ENCODE measurements at regions not wholly inside any gene's neighbourhood (a gene's known extent, or its start where the extent isn't known, plus 50 kb on each side); places are given as distances from the start of the nearest gene placed in this dataset.
"Not testable (repeated sequence)": the region's sequence is repeated elsewhere in the genome, so short reads cannot be mapped to it uniquely, and the experiment has no call there.

GRCh38 chr1:194858811-194859480 lies 1672.5 kb upstream of the B3GALT2 start:
- DNase-seq = not testable (repeated sequence)

DNA sequence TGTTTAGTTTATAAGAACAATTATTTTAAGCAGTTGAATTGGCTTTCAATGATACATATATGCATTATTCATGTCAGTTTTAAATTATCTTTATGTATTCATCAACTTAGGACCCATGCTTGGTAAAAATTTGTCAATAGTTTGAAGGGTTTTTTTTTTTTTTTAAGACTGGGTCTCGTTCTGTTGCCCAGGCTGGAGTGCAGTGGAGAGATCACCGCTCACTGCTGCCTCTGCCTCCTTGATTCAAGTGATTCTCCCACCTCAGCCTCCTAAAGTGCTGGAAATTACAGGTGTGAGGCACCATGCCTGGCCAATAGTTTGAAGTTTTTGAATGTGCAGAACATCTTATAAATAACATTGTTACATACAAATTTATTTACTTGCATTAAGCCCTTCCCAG lies 1671.0 kb upstream of the B3GALT2 start:
- DNase-seq = no peak

DNA sequence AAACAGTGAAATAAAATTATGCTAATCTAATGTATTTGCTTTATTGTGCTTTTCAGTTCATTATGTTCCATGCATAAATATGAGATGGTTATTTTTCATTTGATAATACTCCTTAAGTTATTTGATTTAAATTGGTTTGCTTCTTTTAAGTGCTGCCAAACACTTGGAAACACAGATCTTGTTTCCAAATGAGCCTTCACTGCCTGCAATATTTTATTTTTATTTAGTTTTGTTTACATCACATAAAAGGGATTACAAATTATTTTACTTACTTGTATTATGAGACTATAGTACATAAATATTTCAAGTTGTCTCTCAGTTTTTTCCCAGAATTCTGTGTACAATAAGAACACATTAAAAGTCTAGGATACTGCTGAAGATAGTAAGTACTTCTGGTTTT lies 1662.4 kb upstream of the B3GALT2 start:
- no peak for DNase-seq

GRCh38 chr1:194846488-194846887 lies 1660.1 kb upstream of the B3GALT2 start:
- no peak for DNase-seq

GRCh38 chr1:194843077-194843476 lies 1656.7 kb upstream of the B3GALT2 start:
- no peak for DNase-seq

- DNase-seq = peak; percentile 20
Observed at GRCh38 chr1:194833111-194833510, 1646.7 kb upstream of the B3GALT2 start.

- DNase-seq = not testable (repeated sequence)
Observed at GRCh38 chr1:194831595-194831994, 1645.2 kb upstream of the B3GALT2 start.

GRCh38 chr1:194830387-194830786 lies 1644.0 kb upstream of the B3GALT2 start:
- no peak for DNase-seq

- DNase-seq = no peak
Observed at GRCh38 chr1:194829492-194829891, 1643.1 kb upstream of the B3GALT2 start.

DNA sequence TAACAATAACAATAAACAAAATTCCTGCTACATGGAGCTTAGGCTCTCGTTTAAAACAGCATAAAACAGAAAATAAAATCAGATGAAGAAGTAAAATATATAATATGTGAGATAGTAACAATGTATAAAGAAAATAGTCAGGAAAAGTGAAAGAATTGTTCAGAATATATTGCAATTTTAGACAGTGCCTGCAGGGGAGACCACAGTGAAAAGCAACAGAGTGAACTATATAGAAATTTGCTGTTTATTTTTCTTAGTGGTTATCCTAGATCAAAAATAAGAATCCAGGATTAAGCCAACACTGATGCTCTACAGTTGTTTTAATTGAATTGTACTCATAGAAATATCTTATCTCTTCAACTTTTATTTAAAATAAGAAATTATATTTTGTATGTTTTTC lies 1639.0 kb upstream of the B3GALT2 start:
- DNase-seq = no peak

- DNase-seq = no peak
Observed at GRCh38 chr1:194821091-194821490, 1634.7 kb upstream of the B3GALT2 start.

DNA sequence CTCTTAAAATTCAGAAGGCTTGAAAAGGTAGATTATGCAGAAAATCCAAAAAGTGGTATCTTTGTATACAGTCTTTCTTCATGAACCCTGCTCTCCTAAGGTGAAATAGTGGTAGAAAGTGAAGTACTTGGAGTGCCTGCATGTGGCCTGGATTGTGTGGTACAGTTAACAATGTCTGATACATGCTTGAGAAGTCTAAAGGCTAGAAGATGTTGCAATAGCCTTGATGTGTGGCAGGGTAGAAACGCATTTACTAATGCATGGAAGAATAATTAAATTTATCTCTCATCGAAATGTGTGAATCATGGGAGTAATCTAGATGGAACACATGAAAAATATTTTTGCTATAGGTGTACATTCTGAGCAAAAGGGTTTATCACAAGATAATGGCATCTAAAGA lies 1632.3 kb upstream of the B3GALT2 start:
- DNase-seq = no peak

DNA sequence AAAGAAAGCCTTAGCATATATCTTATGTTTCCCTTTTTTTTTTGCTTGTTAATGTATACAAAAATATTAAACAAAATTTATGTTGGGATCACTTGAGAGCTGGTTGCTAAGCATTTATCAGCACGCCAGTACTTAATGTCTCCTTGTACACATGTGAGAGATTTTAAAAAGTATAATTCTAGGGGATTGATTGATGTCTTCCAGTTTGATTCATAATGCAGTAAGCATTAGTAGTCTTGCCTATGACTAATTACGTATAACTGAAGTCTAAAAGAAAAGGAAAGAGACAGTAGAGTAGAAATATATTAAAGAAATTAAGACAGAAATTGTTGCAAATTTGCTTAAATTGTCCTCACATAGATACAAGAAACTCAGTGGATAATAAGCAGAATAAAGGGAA lies 1630.4 kb upstream of the B3GALT2 start:
- DNase-seq = no peak

DNA sequence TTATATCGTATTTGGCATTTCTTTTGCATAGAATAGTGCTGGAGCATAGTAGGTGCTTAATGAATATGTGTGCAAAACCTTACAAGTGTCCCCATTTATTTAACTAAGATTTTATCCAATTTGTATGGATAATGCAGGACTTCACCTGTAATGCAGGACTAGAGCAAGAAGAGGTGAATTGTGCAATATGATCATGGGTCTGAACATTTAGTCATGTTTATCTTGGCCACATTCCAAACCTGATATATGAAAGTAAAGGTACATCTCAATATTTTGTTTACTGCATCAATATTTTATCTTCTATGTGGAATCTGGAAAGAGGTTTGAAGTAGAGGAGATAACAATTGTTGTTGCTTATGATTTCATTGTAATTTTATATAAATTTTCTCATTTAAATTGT lies 1626.7 kb upstream of the B3GALT2 start:
- DNase-seq = peak; percentile 68

GRCh38 chr1:194809665-194810064 lies 1623.3 kb upstream of the B3GALT2 start:
- DNase-seq = no peak

DNA sequence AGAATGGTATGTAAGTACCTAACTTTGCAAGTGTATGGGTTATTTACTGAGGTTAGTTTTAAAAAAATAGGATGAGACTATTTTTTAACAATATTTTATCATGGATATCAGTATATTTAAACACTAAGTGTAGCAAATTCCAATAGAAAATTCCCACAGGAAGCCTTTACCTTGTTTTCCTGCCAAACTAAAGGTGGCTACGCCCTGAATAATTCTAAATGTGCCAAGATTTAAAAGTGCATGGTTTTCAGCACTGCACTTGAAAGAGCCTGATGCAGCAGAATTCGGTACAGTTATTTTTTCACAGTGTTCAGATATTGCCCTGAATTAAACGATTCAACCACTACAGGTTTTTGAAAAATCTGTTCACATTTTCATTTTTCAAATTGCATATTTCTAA lies 1622.8 kb upstream of the B3GALT2 start:
- DNase-seq = no peak

GRCh38 chr1:194807530-194808220 lies 1621.3 kb upstream of the B3GALT2 start:
- DNase-seq = no peak

GRCh38 chr1:194802572-194802971 lies 1616.2 kb upstream of the B3GALT2 start:
- no peak for DNase-seq

GRCh38 chr1:194795917-194796593 lies 1609.6 kb upstream of the B3GALT2 start:
- no peak for DNase-seq

DNA sequence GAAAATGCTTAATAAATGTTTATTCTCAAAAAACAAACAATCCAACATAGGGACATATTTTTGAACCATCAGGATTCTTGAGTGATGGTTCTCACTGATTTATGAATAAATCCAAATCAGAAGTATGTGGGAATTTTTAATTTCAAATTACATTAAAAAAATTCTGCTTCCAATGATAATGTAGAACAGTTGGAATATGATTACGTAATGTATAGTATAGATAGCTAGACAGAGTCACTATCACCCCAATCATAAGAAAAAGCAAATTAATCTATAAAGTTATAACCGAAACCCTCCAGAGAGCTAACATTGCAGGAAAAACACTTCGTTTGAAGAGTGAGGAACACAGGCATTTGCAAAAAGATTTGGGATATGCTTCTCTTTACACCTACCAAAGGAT lies 1600.6 kb upstream of the B3GALT2 start:
- DNase-seq = no peak

- DNase-seq = no peak
Observed at GRCh38 chr1:194786027-194786426, 1599.6 kb upstream of the B3GALT2 start.

- no peak for DNase-seq
Observed at GRCh38 chr1:194776657-194777056, 1590.2 kb upstream of the B3GALT2 start.

DNA sequence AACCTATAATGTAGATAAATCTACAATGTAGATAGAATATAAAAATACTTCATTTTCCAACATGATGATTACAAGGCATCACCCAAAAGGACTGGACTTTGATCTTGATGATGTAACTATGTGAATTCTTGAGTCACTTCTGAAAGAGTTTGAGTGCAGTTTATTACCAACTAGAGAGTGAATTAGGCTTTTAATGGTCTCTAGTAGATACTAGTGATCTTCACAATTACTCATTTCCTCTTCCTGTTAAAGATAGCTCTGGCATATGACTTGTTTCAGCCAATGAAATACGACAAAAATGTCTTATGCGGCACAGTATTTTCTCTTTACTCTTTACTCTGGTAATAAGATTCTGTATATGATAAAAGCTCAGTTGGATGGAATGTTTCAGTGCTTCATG lies 1588.1 kb upstream of the B3GALT2 start:
- no peak for DNase-seq
